DOHH2 (cell line): ENCODE measurements at regions not wholly inside any gene's neighbourhood (a gene's known extent, or its start where the extent isn't known, plus 50 kb on each side); places are given as distances from the start of the nearest gene placed in this dataset.
"Not testable (repeated sequence)": the region's sequence is repeated elsewhere in the genome, so short reads cannot be mapped to it uniquely, and the experiment has no call there.

Experiments
- H3F3A ChIP-seq: fragments of 200-600 bp; sonication (generic), shearing (Covaris generic); 2 replicates; pipeline ENCODE4 v1.6.0; 2016; ENCODE audit warnings: antibody characterized with exemption, mild to moderate bottlenecking; ENCODE audit not compliant: control insufficient read depth, insufficient read depth
- H3K27ac ChIP-seq: fragments of 200-600 bp; sonication (generic); 2 replicates; pipeline ENCODE4 v1.5.1; 2014; ENCODE audit warnings: low read depth, mild to moderate bottlenecking, low read length, moderate library complexity
- H3K27me3 ChIP-seq: fragments of 200-600 bp; sonication (generic); 2 replicates; pipeline ENCODE4 v1.6.1; 2014; ENCODE audit warnings: mild to moderate bottlenecking, low read length, mixed read lengths; ENCODE audit not compliant: control insufficient read depth
- H3K36me3 ChIP-seq: fragments of 200-600 bp; sonication (generic); 2 replicates; pipeline ENCODE4 v1.6.1; 2014; ENCODE audit warnings: mild to moderate bottlenecking, low read length, moderate library complexity, mixed read lengths; ENCODE audit not compliant: control insufficient read depth
- H3K4me1 ChIP-seq: fragments of 200-600 bp; sonication (generic); 2 replicates; pipeline ENCODE4 v1.6.1; 2014; ENCODE audit warnings: mild to moderate bottlenecking, low read length, mixed read lengths; ENCODE audit not compliant: control insufficient read depth
- H3K4me2 ChIP-seq: fragments of 200-600 bp; sonication (generic); 2 replicates; pipeline ENCODE4 v1.6.0; 2014; ENCODE audit warnings: mild to moderate bottlenecking, low read length, moderate library complexity
- H3K4me3 ChIP-seq: fragments of 200-600 bp; sonication (generic); 2 replicates; pipeline ENCODE4 v1.5.1; 2014; ENCODE audit warnings: mild to moderate bottlenecking, low read length, mixed read lengths
- H3K79me2 ChIP-seq: fragments of 200-600 bp; sonication (generic); 2 replicates; pipeline ENCODE4 v1.6.1; 2014; ENCODE audit warnings: mild to moderate bottlenecking, low read length, mixed read lengths; ENCODE audit not compliant: control insufficient read depth
- H3K9me2 ChIP-seq: fragments of 200-600 bp; sonication (generic); replicated peaks from 2 replicates; pipeline ENCODE4 v1.6.1; 2014; ENCODE audit warnings: mild to moderate bottlenecking, low read length, mixed read lengths; ENCODE audit not compliant: control insufficient read depth
- H3K9me3 ChIP-seq: fragments of 200-600 bp; sonication (generic); 2 replicates; pipeline ENCODE4 v1.6.1; 2014; ENCODE audit warnings: antibody characterized with exemption, low read length, mixed read lengths; ENCODE audit not compliant: control insufficient read depth, insufficient read depth
- H4K20me1 ChIP-seq: fragments of 200-600 bp; sonication (generic); 2 replicates; pipeline ENCODE4 v1.6.0; 2014; ENCODE audit warnings: low read depth, mild to moderate bottlenecking, antibody characterized with exemption, low read length, moderate library complexity; ENCODE audit not compliant: control insufficient read depth, insufficient read depth

GRCh38 chr16:29268348-29268747 is 138.2 kb downstream of the NPIPB11 start:
- H3K4me1 ChIP-seq, H4K20me1 ChIP-seq, H3K27ac ChIP-seq, H3K9me3 ChIP-seq, H3K36me3 ChIP-seq, H3K4me2 ChIP-seq, H3K9me2 ChIP-seq, H3K4me3 ChIP-seq, H3K79me2 ChIP-seq, H3K27me3 ChIP-seq, H3F3A ChIP-seq: not testable (repeated sequence)

GRCh38 chr16:29267891-29268290 is 138.6 kb downstream of the NPIPB11 start:
- H3K4me2 ChIP-seq, H3K9me2 ChIP-seq, H3K27ac ChIP-seq, H3K9me3 ChIP-seq, H4K20me1 ChIP-seq, H3F3A ChIP-seq, H3K27me3 ChIP-seq, H3K79me2 ChIP-seq, H3K4me1 ChIP-seq, H3K4me3 ChIP-seq, H3K36me3 ChIP-seq: not testable (repeated sequence)

- not testable (repeated sequence) for H3K27me3 ChIP-seq, H4K20me1 ChIP-seq, H3K4me3 ChIP-seq, H3F3A ChIP-seq, H3K4me2 ChIP-seq, H3K36me3 ChIP-seq, H3K4me1 ChIP-seq, H3K9me2 ChIP-seq, H3K27ac ChIP-seq, H3K79me2 ChIP-seq, H3K9me3 ChIP-seq
These were observed 139.4 kb downstream of the NPIPB11 start for GRCh38 chr16:29267055-29267619.

- H3K4me3 ChIP-seq, H3K9me2 ChIP-seq, H3K79me2 ChIP-seq, H3K4me1 ChIP-seq, H3F3A ChIP-seq, H3K36me3 ChIP-seq, H3K4me2 ChIP-seq, H3K27ac ChIP-seq, H3K27me3 ChIP-seq, H4K20me1 ChIP-seq, H3K9me3 ChIP-seq: not testable (repeated sequence)
These were observed 139.9 kb downstream of the NPIPB11 start for GRCh38 chr16:29266612-29267011.

GRCh38 chr16:29265255-29265853 is 141.2 kb downstream of the NPIPB11 start:
- not testable (repeated sequence) for H3K9me2 ChIP-seq, H3K36me3 ChIP-seq, H3K27me3 ChIP-seq, H3K27ac ChIP-seq, H3F3A ChIP-seq, H3K9me3 ChIP-seq, H3K79me2 ChIP-seq, H3K4me3 ChIP-seq, H3K4me2 ChIP-seq, H4K20me1 ChIP-seq, H3K4me1 ChIP-seq

GRCh38 chr16:29264080-29264837 is 142.3 kb downstream of the NPIPB11 start:
- not testable (repeated sequence) for H4K20me1 ChIP-seq, H3K4me2 ChIP-seq, H3F3A ChIP-seq, H3K27me3 ChIP-seq, H3K9me2 ChIP-seq, H3K4me3 ChIP-seq, H3K36me3 ChIP-seq, H3K27ac ChIP-seq, H3K9me3 ChIP-seq, H3K4me1 ChIP-seq, H3K79me2 ChIP-seq

- H3K27me3 ChIP-seq, H4K20me1 ChIP-seq, H3K27ac ChIP-seq, H3K79me2 ChIP-seq, H3F3A ChIP-seq, H3K9me2 ChIP-seq, H3K4me2 ChIP-seq, H3K4me1 ChIP-seq, H3K9me3 ChIP-seq, H3K4me3 ChIP-seq, H3K36me3 ChIP-seq: not testable (repeated sequence)
These were observed 143.8 kb downstream of the NPIPB11 start for GRCh38 chr16:29262725-29263124.

- H3K4me3 ChIP-seq, H3K9me3 ChIP-seq, H3K4me1 ChIP-seq, H3K4me2 ChIP-seq, H3K27me3 ChIP-seq, H3K27ac ChIP-seq, H3K36me3 ChIP-seq, H3F3A ChIP-seq, H3K9me2 ChIP-seq, H4K20me1 ChIP-seq, H3K79me2 ChIP-seq: not testable (repeated sequence)
These were observed 144.9 kb downstream of the NPIPB11 start for GRCh38 chr16:29261427-29262248.
